ENCODE measurements at regions not wholly inside any gene's neighbourhood (a gene's known extent, or its start where the extent isn't known, plus 50 kb on each side); places are given as distances from the start of the nearest gene placed in this dataset.

- no peak for DNase-seq (ENCODE audit: low spot score in 2 of 2)
- H3K4me3 ChIP-seq (ENCODE audit: low read depth, poor library complexity, severe bottlenecking) = no peak overlapping the region
- intact Hi-C loops (cut with DNase I; ENCODE audit: low total_unique reads) = no loop called here
- TF ChIP-seq CTCF (IDR thresholded peaks at IDR 0.05) = no peak
- TF ChIP-seq POLR2A (IDR thresholded peaks at IDR 0.05) = no peak
- 73 to 79% methylated on average over 2 of the region's 2 CpGs for whole genome bisulfite sequencing, 2 donors
Measured at GRCh38 chr3:107035176-107035575, 342.1 kb upstream of the CCDC54 start.

GRCh38 chr3:107044677-107045076, 332.6 kb upstream of the CCDC54 start:
- 38 to 48% methylated on average over 1 of the region's 1 CpG for WGBS, 2 donors
- TF ChIP-seq CTCF (IDR thresholded peaks at IDR 0.05) = no peak
- no peak for TF ChIP-seq POLR2A (IDR thresholded peaks at IDR 0.05)
- intact Hi-C loops (cut with DNase I; ENCODE audit: low total_unique reads) = no loop called here
- no peak for DNase-seq (ENCODE audit: low spot score in 2 of 2)
- no peak overlapping the region for H3K4me3 ChIP-seq (ENCODE audit: low read depth, poor library complexity, severe bottlenecking)

- intact Hi-C loops (cut with DNase I; ENCODE audit: low total_unique reads) = no loop called here
- TF ChIP-seq CTCF (IDR thresholded peaks at IDR 0.05) (no peak), POLR2A (IDR thresholded peaks at IDR 0.05) (no peak)
- no peak overlapping the region for H3K4me3 ChIP-seq (ENCODE audit: low read depth, poor library complexity, severe bottlenecking)
- 13 to 24% methylated on average over 3 of the region's 3 CpGs for WGBS, 2 donors
- DNase-seq (ENCODE audit: low spot score in 2 of 2) = no peak
Measured at GRCh38 chr3:107045791-107046190, 331.4 kb upstream of the CCDC54 start.

- H3K4me3 ChIP-seq (ENCODE audit: low read depth, poor library complexity, severe bottlenecking) = no peak overlapping the region
- no peak for DNase-seq (ENCODE audit: low spot score in 2 of 2)
- intact Hi-C loops (cut with DNase I; ENCODE audit: low total_unique reads) = no loop called here
- TF ChIP-seq CTCF (IDR thresholded peaks at IDR 0.05) = no peak
- no peak for TF ChIP-seq POLR2A (IDR thresholded peaks at IDR 0.05)
- WGBS, 2 donors = 76 to 81% methylated on average over 4 of the region's 4 CpGs
Measured at GRCh38 chr3:107055181-107055942, 321.9 kb upstream of the CCDC54 start.

GRCh38 chr3:107061466-107061865, 315.8 kb upstream of the CCDC54 start:
- 87 to 93% methylated on average over 1 of the region's 1 CpG for WGBS, 2 donors
- intact Hi-C loops (cut with DNase I; ENCODE audit: low total_unique reads) = no loop called here
- TF ChIP-seq CTCF (IDR thresholded peaks at IDR 0.05) (no peak), POLR2A (IDR thresholded peaks at IDR 0.05) (no peak)
- DNase-seq (ENCODE audit: low spot score in 2 of 2) = no peak
- no peak overlapping the region for H3K4me3 ChIP-seq (ENCODE audit: low read depth, poor library complexity, severe bottlenecking)

GRCh38 chr3:107062310-107062709, 314.9 kb upstream of the CCDC54 start:
- 75 to 87% methylated on average over 1 of the region's 1 CpG for WGBS, 2 donors
- no peak for DNase-seq (ENCODE audit: low spot score in 2 of 2)
- H3K4me3 ChIP-seq (ENCODE audit: low read depth, poor library complexity, severe bottlenecking) = no peak overlapping the region
- TF ChIP-seq POLR2A (IDR thresholded peaks at IDR 0.05) (no peak), CTCF (IDR thresholded peaks at IDR 0.05) (no peak)
- intact Hi-C loops (cut with DNase I; ENCODE audit: low total_unique reads) = no loop called here
